C4-2B (cell line): ENCODE measurements at regions not wholly inside any gene's neighbourhood (a gene's known extent, or its start where the extent isn't known, plus 50 kb on each side); places are given as distances from the start of the nearest gene placed in this dataset.

Source experiments
- ZFX ChIP-seq: fragments of 450-650 bp; IDR thresholded peaks from 2 replicates; pipeline ENCODE4 v1.6.1; 2017
- TF ChIP-seq, protein P1 (sequence below): fragments of 450-650 bp; conservative IDR thresholded peaks from 2 replicates; pipeline ENCODE4 v1.5.1; 2017; ENCODE audit warnings: mild to moderate bottlenecking

DNA sequence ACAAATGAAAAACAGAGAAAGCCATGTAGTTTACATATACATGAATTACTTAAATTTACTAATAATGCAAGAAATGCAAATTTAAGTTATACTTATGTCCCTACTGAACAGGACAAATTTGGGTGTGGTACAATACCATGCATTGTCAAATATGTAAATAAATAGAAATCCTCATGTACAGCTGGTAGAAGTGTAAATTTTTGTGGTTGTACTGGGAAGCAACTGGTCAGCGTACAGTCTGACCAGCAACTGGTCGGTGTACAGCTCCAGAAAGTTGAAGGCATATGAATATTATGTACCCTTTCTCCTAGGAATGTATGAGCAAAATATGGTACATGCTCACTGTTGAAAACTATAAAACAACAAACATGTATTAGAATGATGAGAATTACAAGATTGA lies 93.9 kb upstream of the TMEM106B start:
- TF ChIP-seq, protein P1, sequence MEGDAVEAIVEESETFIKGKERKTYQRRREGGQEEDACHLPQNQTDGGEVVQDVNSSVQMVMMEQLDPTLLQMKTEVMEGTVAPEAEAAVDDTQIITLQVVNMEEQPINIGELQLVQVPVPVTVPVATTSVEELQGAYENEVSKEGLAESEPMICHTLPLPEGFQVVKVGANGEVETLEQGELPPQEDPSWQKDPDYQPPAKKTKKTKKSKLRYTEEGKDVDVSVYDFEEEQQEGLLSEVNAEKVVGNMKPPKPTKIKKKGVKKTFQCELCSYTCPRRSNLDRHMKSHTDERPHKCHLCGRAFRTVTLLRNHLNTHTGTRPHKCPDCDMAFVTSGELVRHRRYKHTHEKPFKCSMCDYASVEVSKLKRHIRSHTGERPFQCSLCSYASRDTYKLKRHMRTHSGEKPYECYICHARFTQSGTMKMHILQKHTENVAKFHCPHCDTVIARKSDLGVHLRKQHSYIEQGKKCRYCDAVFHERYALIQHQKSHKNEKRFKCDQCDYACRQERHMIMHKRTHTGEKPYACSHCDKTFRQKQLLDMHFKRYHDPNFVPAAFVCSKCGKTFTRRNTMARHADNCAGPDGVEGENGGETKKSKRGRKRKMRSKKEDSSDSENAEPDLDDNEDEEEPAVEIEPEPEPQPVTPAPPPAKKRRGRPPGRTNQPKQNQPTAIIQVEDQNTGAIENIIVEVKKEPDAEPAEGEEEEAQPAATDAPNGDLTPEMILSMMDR, result no peak
- no peak for TF ChIP-seq ZFX
